HepG2 (cell line): ENCODE measurements at regions not wholly inside any gene's neighbourhood (a gene's known extent, or its start where the extent isn't known, plus 50 kb on each side); places are given as distances from the start of the nearest gene placed in this dataset.

ENCODE experiments used
- ATM ChIP-seq: fragments of 450-650 bp; IDR thresholded peaks from 2 replicates; pipeline ENCODE4 v1.7.1; 2017; ENCODE audit warnings: mild to moderate bottlenecking, borderline replicate concordance
- DNMT1 ChIP-seq: sonication (generic); formaldehyde crosslinking; IDR thresholded peaks from 2 replicates; pipeline ENCODE4 v1.5.1; 2020; ENCODE audit warnings: mild to moderate bottlenecking, missing genetic modification reagents
- FOXA3 ChIP-seq: IDR thresholded peaks from 2 replicates; pipeline ENCODE4 v1.6.1; 2016; ENCODE audit warnings: missing genetic modification reagents, missing compliant biosample characterization
- POLR2A ChIP-seq, 2 experiments: IDR thresholded peaks; 2 replicates each; pipeline ENCODE4 v1.6.1; 2011; ENCODE audit warnings: low read depth in 2 of 2, low read length in 2 of 2, mild to moderate bottlenecking in 1 of 2, moderate library complexity in 1 of 2; ENCODE audit not compliant: insufficient read depth in 1 of 2

DNA sequence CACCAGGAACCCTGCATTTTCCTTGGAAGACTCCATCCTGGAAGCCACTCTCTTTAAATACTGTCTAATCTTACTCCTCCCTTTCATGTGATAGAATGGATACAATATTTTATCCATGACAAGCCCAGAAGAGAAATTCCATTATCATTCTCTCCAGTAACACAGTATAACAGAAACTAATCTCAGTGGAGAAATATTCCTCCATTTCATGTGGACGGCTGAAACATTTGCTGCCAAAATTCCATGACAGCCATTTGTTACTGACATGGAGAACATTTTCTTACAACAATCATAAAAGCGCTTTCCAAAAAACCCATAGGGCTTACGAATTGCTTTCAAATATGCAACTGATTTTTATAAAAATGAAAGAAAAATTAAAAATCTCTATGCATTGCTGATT is 392.8 kb upstream of the KLF6 start:
- no peak for TF ChIP-seq FOXA3 (CRISPR knock-in tag)
- no peak for TF ChIP-seq DNMT1 (CRISPR knock-in tag)
- no peak for TF ChIP-seq ATM
- TF ChIP-seq POLR2A (IDR thresholded peaks at IDR 0.05; ENCODE audit: insufficient read depth in 1 of 2, low read depth in 2 of 2, low read length in 2 of 2): no peak
